Astrocyte (in vitro differentiated cells and primary cell): ENCODE measurements at regions not wholly inside any gene's neighbourhood (a gene's known extent, or its start where the extent isn't known, plus 50 kb on each side); places are given as distances from the start of the nearest gene placed in this dataset.

Experiments used
- DNase-seq: peaks from one replicate; pipeline ENCODE4 v3.0.0-alpha.2; 2010; ENCODE audit warnings: low read depth
- FAIRE-seq: peaks from 2 replicates; lab custom pipeline; 2011; peaks lifted over from hg19 to GRCh38; lab: Jason Lieb, UNC
- H2AFZ ChIP-seq: 2 replicates; pipeline ENCODE4 v1.6.0; 2012; ENCODE audit warnings: low read depth, low read length, inconsistent platforms
- H3K27ac ChIP-seq: 2 replicates; pipeline ENCODE4 v1.5.1; 2011; ENCODE audit warnings: low read depth, low read length, inconsistent platforms
- H3K27me3 ChIP-seq: 2 replicates; pipeline ENCODE4 v1.6.0; 2011; ENCODE audit warnings: low read length, inconsistent platforms; ENCODE audit not compliant: insufficient read depth
- H3K36me3 ChIP-seq: 2 replicates; pipeline ENCODE4 v1.5.1; 2011; ENCODE audit warnings: low read length, inconsistent platforms; ENCODE audit not compliant: insufficient read depth
- H3K4me1 ChIP-seq: 2 replicates; pipeline ENCODE4 v1.5.1; 2011; ENCODE audit warnings: low read length, inconsistent platforms; ENCODE audit not compliant: insufficient read depth
- H3K4me2 ChIP-seq: 2 replicates; pipeline ENCODE4 v1.6.0; 2012; ENCODE audit warnings: low read length, inconsistent platforms
- H3K4me3 ChIP-seq: 2 replicates; pipeline ENCODE4 v1.5.1; 2011; ENCODE audit warnings: low read depth, mild to moderate bottlenecking, low read length, inconsistent platforms; ENCODE audit not compliant: insufficient read depth
- H3K79me2 ChIP-seq: 2 replicates; pipeline ENCODE4 v1.6.0; 2012; ENCODE audit warnings: mild to moderate bottlenecking, low read length, inconsistent platforms; ENCODE audit not compliant: insufficient read depth
- H3K9ac ChIP-seq: 2 replicates; pipeline ENCODE4 v1.6.0; 2012; ENCODE audit warnings: mild to moderate bottlenecking, low read length, inconsistent platforms
- H3K9me3 ChIP-seq: 2 replicates; pipeline ENCODE4 v1.5.1; 2012; ENCODE audit warnings: low read depth, mild to moderate bottlenecking, low read length, inconsistent platforms; ENCODE audit not compliant: insufficient read depth
- H4K20me1 ChIP-seq: 2 replicates; pipeline ENCODE4 v1.6.0; 2012; ENCODE audit warnings: low read length, inconsistent platforms; ENCODE audit not compliant: insufficient read depth
- H3K27ac Mint-ChIP-seq: one replicate; pipeline ENCODE4 v1.8.0; 2021; ENCODE audit warnings: mild to moderate bottlenecking, mixed read lengths; ENCODE audit not compliant: unreplicated experiment
- H3K27me3 Mint-ChIP-seq: one replicate; pipeline ENCODE4 v1.8.0; 2021; ENCODE audit warnings: low read depth, mixed read lengths; ENCODE audit not compliant: unreplicated experiment
- H3K36me3 Mint-ChIP-seq: one replicate; pipeline ENCODE4 v1.8.0; 2021; ENCODE audit warnings: low read depth, mixed read lengths; ENCODE audit not compliant: unreplicated experiment
- H3K4me1 Mint-ChIP-seq: one replicate; pipeline ENCODE4 v1.8.0; 2021; ENCODE audit warnings: low read depth, mixed read lengths; ENCODE audit not compliant: unreplicated experiment
- H3K4me3 Mint-ChIP-seq: one replicate; pipeline ENCODE4 v1.8.0; 2021; ENCODE audit warnings: mild to moderate bottlenecking, moderate library complexity, mixed read lengths; ENCODE audit not compliant: unreplicated experiment
- H3K9me3 Mint-ChIP-seq: one replicate; pipeline ENCODE4 v1.8.0; 2021; ENCODE audit warnings: mild to moderate bottlenecking, mixed read lengths; ENCODE audit not compliant: unreplicated experiment
- CTCF ChIP-seq: IDR thresholded peaks from 2 replicates; pipeline ENCODE4 v1.5.1; 2011; ENCODE audit warnings: low read depth, mild to moderate bottlenecking, inconsistent platforms, low read length, moderate library complexity; ENCODE audit not compliant: insufficient read depth
- EZH2 ChIP-seq: IDR thresholded peaks from 2 replicates; pipeline ENCODE4 v1.6.1; 2012; ENCODE audit warnings: mild to moderate bottlenecking, low read length, inconsistent platforms; ENCODE audit not compliant: insufficient read depth

- Mint-ChIP-seq H3K4me1 (peaks cover 13% of the 10 kb centered on the region), H3K4me3 (no peak overlapping the region), H3K36me3 (no peaks in the 10 kb centered on the region), H3K9me3 (peaks cover 5% of the 10 kb centered on the region), H3K27me3 (no peaks in the 10 kb centered on the region), H3K27ac (no peak overlapping the region)
- DNase-seq (no peak), FAIRE-seq (no peak)
- Histone ChIP-seq H3K4me2 (no peak overlapping the region), H4K20me1 (no peaks in the 10 kb centered on the region), H3K27me3 (no peaks in the 10 kb centered on the region), H3K27ac (no peak overlapping the region), H3K79me2 (no peaks in the 10 kb centered on the region), H3K36me3 (no peaks in the 10 kb centered on the region), H3K4me1 (no peaks in the 10 kb centered on the region), H3K9ac (no peak overlapping the region), H3K4me3 (no peak overlapping the region), H3K9me3 (peaks cover 3% of the 10 kb centered on the region), H2AFZ (no peak overlapping the region)
- TF ChIP-seq EZH2 (no peak), CTCF (no peak)
Measured at GRCh38 chr22:34588871-34589545, 476.9 kb upstream of the ISX start.

GRCh38 chr22:34592123-34592740, 473.7 kb upstream of the ISX start:
- Histone ChIP-seq H3K4me1 (no peaks in the 10 kb centered on the region), H3K79me2 (no peaks in the 10 kb centered on the region), H3K27ac (no peak overlapping the region), H3K4me2 (no peak overlapping the region), H4K20me1 (no peaks in the 10 kb centered on the region), H3K9me3 (no peaks in the 10 kb centered on the region), H3K36me3 (no peaks in the 10 kb centered on the region), H2AFZ (no peak overlapping the region), H3K4me3 (no peak overlapping the region), H3K9ac (no peak overlapping the region), H3K27me3 (no peaks in the 10 kb centered on the region)
- no peaks in the 10 kb centered on the region for H3K36me3 Mint-ChIP-seq
- FAIRE-seq: no peak
- no peak overlapping the region for H3K4me3 Mint-ChIP-seq
- DNase-seq: no peak
- no peaks in the 10 kb centered on the region for H3K27me3 Mint-ChIP-seq
- H3K9me3 Mint-ChIP-seq: peaks cover 5% of the 10 kb centered on the region
- no peak for TF ChIP-seq CTCF
- TF ChIP-seq EZH2: no peak
- peaks cover 8% of the 10 kb centered on the region for H3K4me1 Mint-ChIP-seq
- no peak overlapping the region for H3K27ac Mint-ChIP-seq

GRCh38 chr22:34599567-34599966, 466.4 kb upstream of the ISX start:
- no peaks in the 10 kb centered on the region for H3K4me1 ChIP-seq
- no peak overlapping the region for H2AFZ ChIP-seq
- FAIRE-seq (no peak), DNase-seq (no peak)
- no peaks in the 10 kb centered on the region for H3K4me1 Mint-ChIP-seq
- no peak overlapping the region for H3K27ac Mint-ChIP-seq
- no peaks in the 10 kb centered on the region for H3K27me3 Mint-ChIP-seq
- no peaks in the 10 kb centered on the region for H4K20me1 ChIP-seq
- no peak overlapping the region for H3K4me3 ChIP-seq
- H3K79me2 ChIP-seq: no peaks in the 10 kb centered on the region
- no peaks in the 10 kb centered on the region for H3K27me3 ChIP-seq
- no peak overlapping the region for H3K27ac ChIP-seq
- H3K9me3 ChIP-seq: peaks cover 3% of the 10 kb centered on the region
- no peak overlapping the region for H3K9ac ChIP-seq
- no peaks in the 10 kb centered on the region for H3K36me3 ChIP-seq
- no peak overlapping the region for H3K4me3 Mint-ChIP-seq
- no peak overlapping the region for H3K4me2 ChIP-seq
- no peaks in the 10 kb centered on the region for H3K9me3 Mint-ChIP-seq
- TF ChIP-seq CTCF (no peak), EZH2 (no peak)
- H3K36me3 Mint-ChIP-seq: no peaks in the 10 kb centered on the region
